ENCODE measurements at regions not wholly inside any gene's neighbourhood (a gene's known extent, or its start where the extent isn't known, plus 50 kb on each side); places are given as distances from the start of the nearest gene placed in this dataset.

DNA sequence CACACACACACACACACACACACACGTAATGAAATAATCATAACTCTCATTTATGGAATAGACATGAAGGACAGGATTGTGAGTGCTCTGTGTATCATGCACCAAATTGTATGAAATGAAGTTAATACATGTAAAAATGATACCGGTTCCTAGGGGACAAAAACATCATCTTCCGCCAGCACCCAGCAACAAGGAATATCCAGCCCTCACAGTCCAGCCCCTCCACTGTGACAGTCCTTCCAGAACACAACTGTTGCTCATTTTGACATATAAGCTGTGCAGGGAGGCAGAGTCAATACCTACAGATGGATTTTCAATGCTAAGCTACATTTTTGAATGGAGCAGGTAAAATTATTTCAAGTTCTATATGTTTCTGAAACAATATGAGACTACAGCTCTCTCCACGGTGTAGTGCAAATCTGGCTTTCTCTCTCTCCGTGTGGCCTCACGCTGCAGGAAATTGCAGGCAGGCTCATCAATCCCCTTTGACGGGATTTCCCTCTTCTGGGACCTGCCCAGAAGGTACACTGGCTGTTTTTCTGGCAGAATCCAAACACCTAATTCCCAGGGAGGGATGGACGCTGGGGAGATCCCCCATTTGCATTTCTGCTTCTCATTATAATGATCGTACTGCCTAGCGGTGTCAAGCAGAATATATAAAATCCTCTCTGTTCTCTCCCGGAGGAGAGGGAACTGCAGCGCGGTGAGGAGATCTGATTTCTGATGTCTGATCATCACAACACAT is 494.0 kb downstream of the LIG4 start:
- DNase-seq (ENCODE audit: extremely low spot score), result no peak
- Histone ChIP-seq H3K27ac (replicated peaks in 1 of 4) (no peak overlapping the region), H3K4me1 (no peaks in the 10 kb centered on the region), H3K9me3 (no peaks in the 10 kb centered on the region), H3K4me3 (peak overlapping the region in 1 of 4 donors; percentile 2), H3K27me3 (no peaks in the 10 kb centered on the region), H3K36me3 (no peaks in the 10 kb centered on the region)
- WGBS, result 36% methylated on average over 13 of the region's 13 CpGs
- TF ChIP-seq POLR2A (IDR thresholded peaks at IDR 0.05; ENCODE audit: low read depth) (no peak), EP300 (IDR thresholded peaks at IDR 0.05) (no peak), POLR2AphosphoS5 (IDR thresholded peaks at IDR 0.05) (no peak)
- TF ChIP-seq, protein P1, sequence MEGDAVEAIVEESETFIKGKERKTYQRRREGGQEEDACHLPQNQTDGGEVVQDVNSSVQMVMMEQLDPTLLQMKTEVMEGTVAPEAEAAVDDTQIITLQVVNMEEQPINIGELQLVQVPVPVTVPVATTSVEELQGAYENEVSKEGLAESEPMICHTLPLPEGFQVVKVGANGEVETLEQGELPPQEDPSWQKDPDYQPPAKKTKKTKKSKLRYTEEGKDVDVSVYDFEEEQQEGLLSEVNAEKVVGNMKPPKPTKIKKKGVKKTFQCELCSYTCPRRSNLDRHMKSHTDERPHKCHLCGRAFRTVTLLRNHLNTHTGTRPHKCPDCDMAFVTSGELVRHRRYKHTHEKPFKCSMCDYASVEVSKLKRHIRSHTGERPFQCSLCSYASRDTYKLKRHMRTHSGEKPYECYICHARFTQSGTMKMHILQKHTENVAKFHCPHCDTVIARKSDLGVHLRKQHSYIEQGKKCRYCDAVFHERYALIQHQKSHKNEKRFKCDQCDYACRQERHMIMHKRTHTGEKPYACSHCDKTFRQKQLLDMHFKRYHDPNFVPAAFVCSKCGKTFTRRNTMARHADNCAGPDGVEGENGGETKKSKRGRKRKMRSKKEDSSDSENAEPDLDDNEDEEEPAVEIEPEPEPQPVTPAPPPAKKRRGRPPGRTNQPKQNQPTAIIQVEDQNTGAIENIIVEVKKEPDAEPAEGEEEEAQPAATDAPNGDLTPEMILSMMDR (IDR thresholded peaks at IDR 0.05), result no peak
- intact Hi-C loops (cut with DNase I), result no loop called here

DNA sequence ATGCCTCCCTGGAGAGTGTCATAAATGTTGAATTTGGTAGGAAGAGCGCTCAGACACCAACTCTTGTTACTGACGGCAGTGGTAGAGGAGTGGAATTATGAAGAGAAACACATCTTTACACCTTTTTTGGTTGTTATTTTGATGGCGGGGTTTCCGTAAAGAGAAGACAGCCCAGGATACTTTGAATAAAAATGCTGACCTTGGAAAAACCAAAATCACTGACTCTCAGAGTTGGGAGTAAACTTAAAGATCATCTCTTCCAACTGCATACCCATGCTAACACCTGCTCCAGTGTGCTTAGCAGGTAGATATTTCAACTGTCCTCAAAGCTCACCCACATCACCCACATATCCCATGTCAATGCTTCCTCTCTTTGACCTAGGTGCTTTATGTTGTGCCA is 498.6 kb downstream of the LIG4 start:
- intact Hi-C loops (cut with DNase I), result no loop called here

DNA sequence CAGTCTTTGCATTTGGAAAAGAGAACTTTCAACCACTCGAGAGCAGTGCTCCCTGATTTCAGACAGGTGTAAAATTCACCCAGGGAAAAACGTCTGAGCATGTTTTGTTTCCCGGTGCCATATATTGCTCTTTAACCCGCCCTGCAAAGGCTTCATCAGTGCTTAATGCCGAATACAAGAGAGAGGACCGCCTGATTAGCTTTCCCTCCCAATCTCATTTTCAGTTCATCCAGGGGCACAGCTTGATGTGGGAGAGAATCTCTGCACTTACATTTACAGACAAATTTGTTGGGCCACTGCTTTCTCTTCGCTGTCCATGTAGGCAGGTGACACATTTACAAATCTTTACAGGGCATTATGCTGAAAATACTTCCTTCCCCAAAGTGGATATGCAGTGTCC is 499.1 kb downstream of the LIG4 start:
- no peaks in the 10 kb centered on the region for H3K36me3 ChIP-seq
- no peaks in the 10 kb centered on the region for H3K4me1 ChIP-seq
- no peak overlapping the region for H3K27ac ChIP-seq (replicated peaks in 1 of 4)
- intact Hi-C loops (cut with DNase I), result no loop called here
- no peaks in the 10 kb centered on the region for H3K9me3 ChIP-seq
- no peaks in the 10 kb centered on the region for H3K27me3 ChIP-seq
- DNase-seq (ENCODE audit: extremely low spot score), result no peak
- TF ChIP-seq, protein P1 (IDR thresholded peaks at IDR 0.05), result no peak
- TF ChIP-seq POLR2A (IDR thresholded peaks at IDR 0.05; ENCODE audit: low read depth), result no peak
- 71% methylated on average over 7 of the region's 7 CpGs for WGBS
- H3K4me3 ChIP-seq, result no peak overlapping the region

More for the DNA sequence above, 498.6 kb downstream of the LIG4 start:
- no peak for DNase-seq (ENCODE audit: extremely low spot score)
- Histone ChIP-seq H3K4me1 (no peaks in the 10 kb centered on the region), H3K4me3 (no peak overlapping the region), H3K9me3 (no peaks in the 10 kb centered on the region), H3K27ac (replicated peaks in 1 of 4) (no peak overlapping the region), H3K27me3 (no peaks in the 10 kb centered on the region), H3K36me3 (no peaks in the 10 kb centered on the region)
- WGBS, result 87% methylated on average over 4 of the region's 4 CpGs
- TF ChIP-seq, protein P1 (IDR thresholded peaks at IDR 0.05), result no peak
- no peak for TF ChIP-seq POLR2A (IDR thresholded peaks at IDR 0.05; ENCODE audit: low read depth)
- no peak for TF ChIP-seq EP300 (IDR thresholded peaks at IDR 0.05)

DNA sequence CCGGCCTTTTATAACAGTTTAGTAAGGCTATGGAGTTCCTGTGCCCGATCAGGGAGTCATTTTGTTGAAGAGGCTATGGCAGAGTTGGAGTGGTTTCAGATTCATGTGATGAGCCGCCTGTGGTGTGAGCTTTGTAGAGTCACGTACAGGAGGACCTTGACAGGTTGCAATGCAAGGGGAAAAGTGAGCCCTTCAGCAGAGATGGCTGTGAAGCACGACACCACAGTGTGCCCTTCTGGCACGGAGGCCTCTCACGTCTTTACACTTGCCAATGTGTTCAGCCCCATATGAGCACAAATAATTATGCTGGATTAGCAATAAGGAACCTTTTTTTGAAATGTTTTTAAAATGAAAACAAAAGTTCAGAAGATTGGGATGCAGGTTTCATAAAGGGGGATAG is 499.8 kb downstream of the LIG4 start:
- no peaks in the 10 kb centered on the region for H3K27me3 ChIP-seq
- intact Hi-C loops (cut with DNase I), result no loop called here
- no peak for TF ChIP-seq POLR2AphosphoS5 (IDR thresholded peaks at IDR 0.05)
- TF ChIP-seq EP300 (IDR thresholded peaks at IDR 0.05), result no peak
- TF ChIP-seq POLR2A (IDR thresholded peaks at IDR 0.05; ENCODE audit: low read depth), result no peak
- TF ChIP-seq, protein P1 (IDR thresholded peaks at IDR 0.05), result no peak
- H3K4me3 ChIP-seq, result no peak overlapping the region
- no peaks in the 10 kb centered on the region for H3K4me1 ChIP-seq
- H3K27ac ChIP-seq (replicated peaks in 1 of 4), result no peak overlapping the region
- no peaks in the 10 kb centered on the region for H3K9me3 ChIP-seq
- DNase-seq (ENCODE audit: extremely low spot score), result no peak
- H3K36me3 ChIP-seq, result no peaks in the 10 kb centered on the region
- 92% methylated on average over 7 of the region's 7 CpGs for WGBS

DNA sequence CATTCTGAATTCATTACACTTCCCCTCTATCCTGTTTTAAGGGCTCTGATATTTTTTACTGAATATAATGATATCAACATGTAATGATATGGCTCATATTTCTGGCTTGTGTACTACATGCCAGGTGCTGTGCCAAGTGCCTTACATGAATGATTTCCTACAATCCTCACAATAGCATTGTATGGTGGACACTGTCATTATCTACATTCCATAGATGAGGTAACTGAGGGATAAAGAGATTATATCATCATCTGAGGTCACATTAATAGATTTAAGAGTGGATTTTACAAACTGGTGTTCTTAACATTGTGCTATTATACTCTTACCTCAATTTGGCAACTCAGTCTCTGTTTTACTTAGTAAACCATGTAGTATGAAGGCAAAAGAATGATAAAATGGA is 502.0 kb downstream of the LIG4 start:
- Histone ChIP-seq H3K27ac (replicated peaks in 1 of 4) (no peak overlapping the region), H3K9me3 (no peaks in the 10 kb centered on the region), H3K36me3 (no peaks in the 10 kb centered on the region), H3K4me1 (no peaks in the 10 kb centered on the region), H3K27me3 (no peaks in the 10 kb centered on the region), H3K4me3 (no peak overlapping the region)
- intact Hi-C loops (cut with DNase I), result no loop called here
- no peak for DNase-seq (ENCODE audit: extremely low spot score)
- TF ChIP-seq EP300 (IDR thresholded peaks at IDR 0.05) (no peak), POLR2A (IDR thresholded peaks at IDR 0.05; ENCODE audit: low read depth) (no peak), POLR2AphosphoS5 (IDR thresholded peaks at IDR 0.05) (no peak)
- TF ChIP-seq, protein P1 (IDR thresholded peaks at IDR 0.05), result no peak
